HG02642 (cell line): ENCODE measurements at regions not wholly inside any gene's neighbourhood (a gene's known extent, or its start where the extent isn't known, plus 50 kb on each side); places are given as distances from the start of the nearest gene placed in this dataset.

Experiments used
- ATAC-seq: cut with Tn5 transposase; IDR thresholded peaks from one replicate; pipeline ENCODE4 v1.9.1; 2021; ENCODE audit warnings: mild to moderate bottlenecking; ENCODE audit not compliant: unreplicated experiment, poor library complexity

- no peak for ATAC-seq
These were observed 54.4 kb upstream of the SDK1 start for GRCh38 chr7:3246651-3247050.

GRCh38 chr7:3250725-3251124, 50.3 kb upstream of the SDK1 start:
- no peak for ATAC-seq
